H1 (cell line): ENCODE measurements at regions not wholly inside any gene's neighbourhood (a gene's known extent, or its start where the extent isn't known, plus 50 kb on each side); places are given as distances from the start of the nearest gene placed in this dataset.

Experiments
- CTCF ChIA-PET: fragments of 300-600 bp; sonication (Branson Sonifier 250); formaldehyde crosslinking; loops from one replicate; lab custom pipeline; 2021; ENCODE audit not compliant: partially characterized antibody; lab: Charles Lee
- POLR2A ChIA-PET: fragments of 300-600 bp; sonication (Branson Sonifier 250); formaldehyde crosslinking; loops from one replicate; lab custom pipeline; 2021; ENCODE audit warnings: inconsistent platforms; ENCODE audit not compliant: partially characterized antibody; lab: Charles Lee
- DNase-seq, 2 experiments: peaks; one replicate each; pipeline versions ENCODE4 v3.0.0 to v3.0.0-alpha.2; 2010 to 2022; ENCODE audit warnings: low spot score in 2 of 2, low read depth in 1 of 2, mixed read lengths in 1 of 2
- FAIRE-seq: peaks from 2 replicates; lab custom pipeline; 2011; peaks lifted over from hg19 to GRCh38; lab: Jason Lieb, UNC
- H2AFZ ChIP-seq: 2 replicates; pipeline ENCODE4 v1.8.1; 2012; ENCODE audit warnings: low read length, inconsistent platforms
- H2AK5ac ChIP-seq: 2 replicates; pipeline ENCODE4 v1.6.1; 2013; ENCODE audit warnings: low read depth, low read length
- H2BK120ac ChIP-seq: replicated peaks from 2 replicates; pipeline ENCODE3; 2013; ENCODE audit warnings: low read depth, low read length, inconsistent platforms
- H2BK12ac ChIP-seq: 2 replicates; pipeline ENCODE4 v1.6.1; 2013; ENCODE audit warnings: low read depth, low read length
- H2BK15ac ChIP-seq: 2 replicates; pipeline ENCODE4 v1.6.1; 2013; ENCODE audit warnings: low read length
- H2BK20ac ChIP-seq: 2 replicates; pipeline ENCODE4 v1.6.1; 2013; ENCODE audit warnings: low read length
- H2BK5ac ChIP-seq: 2 replicates; pipeline ENCODE4 v1.6.1; 2013; ENCODE audit warnings: low read depth, low read length
- H3K14ac ChIP-seq: 2 replicates; pipeline ENCODE4 v1.6.1; 2013; ENCODE audit warnings: inconsistent platforms; ENCODE audit not compliant: insufficient read length
- H3K18ac ChIP-seq: 2 replicates; pipeline ENCODE4 v1.6.1; 2013; ENCODE audit warnings: low read length; ENCODE audit errors: extremely low read depth
- H3K23ac ChIP-seq: 2 replicates; pipeline ENCODE4 v1.6.1; 2013; ENCODE audit warnings: inconsistent platforms; ENCODE audit not compliant: insufficient read length
- H3K23me2 ChIP-seq: 2 replicates; pipeline ENCODE4 v1.6.1; 2013; ENCODE audit warnings: low read depth, low read length
- H3K27ac ChIP-seq: 2 replicates; pipeline ENCODE4 v1.6.1; 2011; ENCODE audit warnings: low read depth, low read length, inconsistent platforms
- H3K27me3 ChIP-seq, 4 experiments: replicated peaks in 1 of 4; 1 replicate in 1 of 4; 2 replicates in 3 of 4; pipeline versions ENCODE4 v1.6.1 to v1.8.1; 2011 to 2013; ENCODE audit warnings: low read length in 3 of 4, mild to moderate bottlenecking in 3 of 4, inconsistent platforms in 2 of 4, mixed read lengths in 2 of 4, moderate library complexity in 1 of 4; ENCODE audit not compliant: control insufficient read depth in 3 of 4, insufficient read depth in 3 of 4; ENCODE audit errors: extremely low read depth in 1 of 4
- H3K36me3 ChIP-seq, 4 experiments: 2 replicates each; pipeline versions ENCODE4 v1.6.1 to v1.8.1; 2011 to 2013; ENCODE audit warnings: mild to moderate bottlenecking in 4 of 4, low read length in 3 of 4, moderate library complexity in 2 of 4, control low read depth in 1 of 4, inconsistent platforms in 1 of 4; ENCODE audit not compliant: insufficient read depth in 4 of 4, control insufficient read depth in 2 of 4
- H3K4ac ChIP-seq: replicated peaks from 2 replicates; pipeline ENCODE3; 2013; ENCODE audit warnings: low read length, low read depth, mixed read lengths, inconsistent platforms; ENCODE audit not compliant: insufficient read length
- H3K4me1 ChIP-seq, 4 experiments: replicated peaks in 1 of 4; 1 replicate in 1 of 4; 2 replicates in 3 of 4; pipeline versions ENCODE4 v1.6.1 to v1.8.1; 2011 to 2013; ENCODE audit warnings: low read length in 3 of 4, inconsistent platforms in 2 of 4, mixed read lengths in 1 of 4; ENCODE audit not compliant: insufficient read depth in 4 of 4, control insufficient read depth in 3 of 4
- H3K4me2 ChIP-seq, 2 experiments: 2 replicates each; pipeline versions ENCODE4 v1.6.1 to v1.8.1; 2011 to 2013; ENCODE audit warnings: low read depth in 2 of 2, low read length in 2 of 2, control low read depth in 1 of 2, inconsistent platforms in 1 of 2, mild to moderate bottlenecking in 1 of 2; ENCODE audit not compliant: insufficient read depth in 1 of 2
- H3K4me3 ChIP-seq, 4 experiments: fragments of 200-600, 300-600 bp in 1 of 4; sonication (generic), shearing (Covaris generic), sonication (Bioruptor Twin) in 1 of 4; 2 replicates each; pipeline versions ENCODE4 v1.5.1 to v1.8.1; 2011 to 2016; ENCODE audit warnings: low read length in 4 of 4, low read depth in 3 of 4, control low read depth in 2 of 4, inconsistent platforms in 2 of 4, mild to moderate bottlenecking in 2 of 4, mixed read lengths in 1 of 4, moderate library complexity in 1 of 4; ENCODE audit not compliant: insufficient read depth in 2 of 4; ENCODE audit errors: extremely low read depth in 1 of 4
- H3K56ac ChIP-seq: replicated peaks from 2 replicates; pipeline ENCODE3; 2013; ENCODE audit warnings: low read depth, mild to moderate bottlenecking, mixed read lengths, low read length, inconsistent platforms; ENCODE audit not compliant: insufficient read length
- H3K79me1 ChIP-seq: 2 replicates; pipeline ENCODE4 v1.6.1; 2013; ENCODE audit warnings: low read depth, low read length, control low read depth
- H3K79me2 ChIP-seq, 2 experiments: 2 replicates each; pipeline versions ENCODE4 v1.6.1 to v1.8.1; 2012 to 2013; ENCODE audit warnings: low read length in 2 of 2, mild to moderate bottlenecking in 2 of 2, inconsistent platforms in 1 of 2; ENCODE audit not compliant: insufficient read depth in 2 of 2, control insufficient read depth in 1 of 2
- H3K9ac ChIP-seq, 4 experiments: replicated peaks in 1 of 4; 1 replicate in 1 of 4; 2 replicates in 3 of 4; pipeline versions ENCODE4 v1.6.1 to v1.8.1; 2011 to 2013; ENCODE audit warnings: low read depth in 3 of 4, low read length in 3 of 4, control low read depth in 2 of 4, mild to moderate bottlenecking in 2 of 4, moderate library complexity in 2 of 4, inconsistent platforms in 1 of 4; ENCODE audit errors: extremely low read depth in 1 of 4
- H3K9me3 ChIP-seq, 2 experiments: 2 replicates each; pipeline versions ENCODE4 v1.6.1 to v1.8.1; 2012 to 2013; ENCODE audit warnings: mild to moderate bottlenecking in 2 of 2, moderate library complexity in 2 of 2, control low read depth in 1 of 2, inconsistent platforms in 1 of 2, low read depth in 1 of 2, low read length in 1 of 2, mixed read lengths in 1 of 2; ENCODE audit not compliant: insufficient read depth in 2 of 2
- H4K20me1 ChIP-seq, 2 experiments: replicated peaks in 1 of 2; 2 replicates each; pipeline versions ENCODE3 to v1.8.1; 2011 to 2013; ENCODE audit warnings: inconsistent platforms in 2 of 2, low read length in 2 of 2, mild to moderate bottlenecking in 1 of 2; ENCODE audit not compliant: insufficient read depth in 2 of 2, control insufficient read depth in 1 of 2
- H4K5ac ChIP-seq: 2 replicates; pipeline ENCODE4 v1.6.1; 2013; ENCODE audit warnings: low read length, low read depth, mixed read lengths, inconsistent platforms; ENCODE audit not compliant: insufficient read length
- H4K8ac ChIP-seq: 2 replicates; pipeline ENCODE4 v1.8.0; 2013; ENCODE audit warnings: mild to moderate bottlenecking, moderate library complexity, low read length, inconsistent platforms; ENCODE audit not compliant: insufficient read depth; ENCODE audit errors: extremely low read depth
- H4K91ac ChIP-seq: replicated peaks from 2 replicates; pipeline ENCODE3; 2013; ENCODE audit warnings: low read length, mixed read lengths, inconsistent platforms; ENCODE audit not compliant: insufficient read length
- BACH1 ChIP-seq: IDR thresholded peaks from 2 replicates; pipeline ENCODE4 v1.6.1; 2012; ENCODE audit warnings: low read length, improper control_type of control experiment
- CBX8 ChIP-seq: fragments of 300-800, 300-1000 bp; sonication (generic); IDR thresholded peaks from 2 replicates; pipeline ENCODE4 v1.7.1; 2016; ENCODE audit warnings: low read depth, low read length, borderline replicate concordance
- FOSL1 ChIP-seq: IDR thresholded peaks from 2 replicates; pipeline ENCODE4 v1.6.1; 2011; ENCODE audit warnings: mild to moderate bottlenecking, low read depth, low read length, moderate library complexity; ENCODE audit not compliant: insufficient read depth
- GABPA ChIP-seq: IDR thresholded peaks from 2 replicates; pipeline ENCODE4 v1.6.1; 2011; ENCODE audit warnings: mild to moderate bottlenecking, low read length, moderate library complexity, borderline replicate concordance; ENCODE audit not compliant: insufficient read depth
- GTF2F1 ChIP-seq: IDR thresholded peaks from 2 replicates; pipeline ENCODE4 v1.6.1; 2012; ENCODE audit warnings: low read depth, low read length, improper control_type of control experiment, borderline replicate concordance
- HDAC2 ChIP-seq, 2 experiments: fragments of 300-600 bp in 1 of 2; sonication (generic) in 1 of 2; IDR thresholded peaks; 2 replicates each; pipeline ENCODE4 v1.6.1; 2011 to 2012; ENCODE audit warnings: low read depth in 2 of 2, low read length in 2 of 2, mild to moderate bottlenecking in 2 of 2, moderate library complexity in 2 of 2, borderline replicate concordance in 1 of 2, inconsistent platforms in 1 of 2
- POLR2A ChIP-seq, 2 experiments: IDR thresholded peaks; 1 replicate in 1 of 2; 2 replicates in 1 of 2; pipeline ENCODE4 v1.6.1; 2011; ENCODE audit warnings: low read depth in 2 of 2, low read length in 2 of 2, mild to moderate bottlenecking in 2 of 2; ENCODE audit errors: control extremely low read depth in 1 of 2
- SP1 ChIP-seq: IDR thresholded peaks from 2 replicates; pipeline ENCODE4 v1.6.1; 2011; ENCODE audit warnings: low read depth, low read length
- TAF1 ChIP-seq: IDR thresholded peaks from 2 replicates; pipeline ENCODE4 v1.6.1; 2011; ENCODE audit warnings: mild to moderate bottlenecking, low read depth, low read length
- WGBS, 2 experiments: shearing (Covaris generic) in 1 of 2; methylation state at CpG; one replicate each; pipeline versions ENCODE4 v1.1.6 to v1.1.7; 2013 to 2015; ENCODE audit warnings: low lambda C conversion rate in 2 of 2, mixed read lengths in 2 of 2, inconsistent platforms in 1 of 2, low coverage in 1 of 2, missing lambda C conversion rate in 1 of 2; ENCODE audit not compliant: insufficient replicate concordance in 2 of 2, insufficient coverage in 1 of 2, insufficient read length in 1 of 2; ENCODE audit errors: extremely low coverage in 1 of 2, missing lambda C conversion rate in 1 of 2; 5-methylcytosine and 5-hydroxymethylcytosine counted together
- TF ChIP-seq, protein P1 (sequence below), 3 experiments: IDR thresholded peaks; 1 replicate in 2 of 3; 2 replicates in 1 of 3; pipeline versions ENCODE4 v1.5.1 to v1.6.1; 2011; ENCODE audit warnings: low read length in 3 of 3, mild to moderate bottlenecking in 3 of 3, inconsistent platforms in 2 of 3, low read depth in 1 of 3, moderate library complexity in 1 of 3; ENCODE audit not compliant: insufficient read depth in 1 of 3; ENCODE audit errors: control extremely low read depth in 1 of 3
- TF ChIP-seq, protein P2 (sequence below): IDR thresholded peaks from 2 replicates; pipeline ENCODE4 v1.6.1; 2012; ENCODE audit warnings: inconsistent platforms

DNA sequence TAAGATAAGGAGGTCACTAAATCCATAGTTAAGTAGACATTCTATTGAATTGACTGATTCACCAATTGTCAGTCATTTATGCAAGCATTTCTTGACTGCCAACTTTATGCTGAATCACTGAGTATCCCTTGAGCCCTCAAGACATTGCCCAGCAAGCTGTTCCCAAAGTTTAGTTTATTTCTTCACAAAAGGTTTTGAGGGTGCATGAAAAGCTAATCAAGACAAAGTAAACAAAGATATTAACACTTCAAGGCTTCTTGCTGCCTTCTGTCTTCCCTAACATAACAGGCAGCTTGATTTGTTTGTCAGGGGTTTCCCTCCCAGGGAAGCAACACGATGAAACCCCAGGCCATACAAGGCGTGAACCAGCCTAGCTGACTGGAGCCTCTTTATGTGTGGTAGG is 374.4 kb downstream of the SPRY2 start:
- Histone ChIP-seq H4K5ac (no peak overlapping the region), H4K91ac (no peak overlapping the region), H2BK15ac (no peak overlapping the region), H3K4me1 (peaks cover 0 to 9% (median 1%) of the 10 kb centered on the region in 4 experiments; a peak in 3 of 7 replicates), H2BK20ac (no peak overlapping the region), H3K9me3 (no peaks in the 10 kb centered on the region; a peak in 1 of 4 replicates), H4K20me1 (no peaks in the 10 kb centered on the region), H3K79me2 (no peaks in the 10 kb centered on the region), H3K36me3 (no peaks in the 10 kb centered on the region; a peak in 1 of 8 replicates), H3K79me1 (no peaks in the 10 kb centered on the region), H2BK120ac (no peak overlapping the region), H3K27ac (no peak overlapping the region), H2AK5ac (no peak overlapping the region), H2BK5ac (no peak overlapping the region), H3K23me2 (no peaks in the 10 kb centered on the region), H3K4me2 (peak overlapping the region in 1 of 2 experiments; percentile 15; a peak in 2 of 4 replicates), H3K4me3 (no peak overlapping the region), H3K14ac (no peak overlapping the region), H3K4ac (no peak overlapping the region), H3K23ac (no peak overlapping the region), H2AFZ (no peak overlapping the region), H3K27me3 (peaks cover 0 to 5% (median 0%) of the 10 kb centered on the region in 4 experiments; a peak in 2 of 7 replicates), H3K9ac (peak overlapping the region in 1 of 4 experiments; percentile 8; a peak in 1 of 7 replicates), H3K18ac (no peak overlapping the region), H4K8ac (no peak overlapping the region), H3K56ac (no peak overlapping the region), H2BK12ac (no peak overlapping the region; the same call in 1 of the 2 replicates)
- ChIA-PET CTCF (interaction anchor here (1.5 kb wide), 1 partner anchor 10 kb away, joined by 5 read pairs; no protein-coding TSS in a partner anchor), POLR2A (interaction anchor here (0.9 to 1.0 kb wide), 2 partner anchors 373 to 375 kb away, joined by 3 read pairs; partner anchors contain the start of gene SPRY2)
- FAIRE-seq (peak; percentile 86), DNase-seq (peak in 1 of 2 experiments; percentile 71)
- 16% methylated on average over 2 of the region's 2 CpGs; no CpG with 5 or more reads in 1 of the 2 experiments for WGBS, 2 experiments
- TF ChIP-seq FOSL1, result no peak
- TF ChIP-seq, protein P1, sequence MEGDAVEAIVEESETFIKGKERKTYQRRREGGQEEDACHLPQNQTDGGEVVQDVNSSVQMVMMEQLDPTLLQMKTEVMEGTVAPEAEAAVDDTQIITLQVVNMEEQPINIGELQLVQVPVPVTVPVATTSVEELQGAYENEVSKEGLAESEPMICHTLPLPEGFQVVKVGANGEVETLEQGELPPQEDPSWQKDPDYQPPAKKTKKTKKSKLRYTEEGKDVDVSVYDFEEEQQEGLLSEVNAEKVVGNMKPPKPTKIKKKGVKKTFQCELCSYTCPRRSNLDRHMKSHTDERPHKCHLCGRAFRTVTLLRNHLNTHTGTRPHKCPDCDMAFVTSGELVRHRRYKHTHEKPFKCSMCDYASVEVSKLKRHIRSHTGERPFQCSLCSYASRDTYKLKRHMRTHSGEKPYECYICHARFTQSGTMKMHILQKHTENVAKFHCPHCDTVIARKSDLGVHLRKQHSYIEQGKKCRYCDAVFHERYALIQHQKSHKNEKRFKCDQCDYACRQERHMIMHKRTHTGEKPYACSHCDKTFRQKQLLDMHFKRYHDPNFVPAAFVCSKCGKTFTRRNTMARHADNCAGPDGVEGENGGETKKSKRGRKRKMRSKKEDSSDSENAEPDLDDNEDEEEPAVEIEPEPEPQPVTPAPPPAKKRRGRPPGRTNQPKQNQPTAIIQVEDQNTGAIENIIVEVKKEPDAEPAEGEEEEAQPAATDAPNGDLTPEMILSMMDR (IDR thresholded peaks at IDR 0.05; ENCODE audit: control extremely low read depth in 1 of 3, insufficient read depth in 1 of 3, low read depth in 1 of 3, low read length in 3 of 3), result no peak
- TF ChIP-seq GABPA, result no peak
- TF ChIP-seq SP1, result no peak
- no peak for TF ChIP-seq GTF2F1
- TF ChIP-seq, protein P2, sequence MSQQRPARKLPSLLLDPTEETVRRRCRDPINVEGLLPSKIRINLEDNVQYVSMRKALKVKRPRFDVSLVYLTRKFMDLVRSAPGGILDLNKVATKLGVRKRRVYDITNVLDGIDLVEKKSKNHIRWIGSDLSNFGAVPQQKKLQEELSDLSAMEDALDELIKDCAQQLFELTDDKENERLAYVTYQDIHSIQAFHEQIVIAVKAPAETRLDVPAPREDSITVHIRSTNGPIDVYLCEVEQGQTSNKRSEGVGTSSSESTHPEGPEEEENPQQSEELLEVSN, result peak; percentile 72
- TF ChIP-seq BACH1, result peak; percentile 77
- TF ChIP-seq POLR2A (IDR thresholded peaks at IDR 0.05; ENCODE audit: control extremely low read depth in 1 of 2, low read depth in 2 of 2, low read length in 2 of 2), result no peak
- TF ChIP-seq CBX8, result no peak
- TF ChIP-seq HDAC2 (IDR thresholded peaks at IDR 0.05; ENCODE audit: borderline replicate concordance in 1 of 2, low read depth in 2 of 2, low read length in 2 of 2), result no peak
- TF ChIP-seq TAF1, result no peak
